HTR-8/SVneo (cell line): ENCODE measurements at regions not wholly inside any gene's neighbourhood (a gene's known extent, or its start where the extent isn't known, plus 50 kb on each side); places are given as distances from the start of the nearest gene placed in this dataset.
"Not testable (repeated sequence)": the region's sequence is repeated elsewhere in the genome, so short reads cannot be mapped to it uniquely, and the experiment has no call there.

ENCODE experiments used
- DNase-seq: peaks from one replicate; pipeline ENCODE4 v3.0.0; 2011; ENCODE audit warnings: low spot score, mixed read lengths; ENCODE audit not compliant: insufficient read length
- FAIRE-seq: peaks from 2 replicates; lab custom pipeline; 2011; peaks lifted over from hg19 to GRCh38; lab: Jason Lieb, UNC

DNA sequence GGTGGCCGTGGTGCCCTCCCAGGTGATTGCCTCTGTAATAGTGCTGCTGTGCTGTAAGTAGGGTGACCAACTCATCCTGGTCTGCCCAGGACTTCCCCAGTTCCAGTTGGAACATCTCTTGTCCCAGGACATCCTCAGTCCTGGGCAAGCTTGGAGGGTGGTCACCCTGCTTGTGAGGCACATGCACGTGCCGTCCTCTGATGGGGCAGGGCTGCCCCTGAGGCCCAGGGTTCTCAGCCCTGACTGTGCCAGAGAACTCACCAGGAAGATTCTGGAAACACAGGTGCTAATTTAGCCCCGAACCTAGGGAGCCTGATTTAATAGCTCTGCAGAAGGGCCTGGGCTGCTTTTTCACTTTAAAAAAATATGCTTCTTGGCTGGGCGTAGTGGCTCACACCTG, 120.9 kb upstream of the PHACTR3 start:
- DNase-seq (no peak), FAIRE-seq (peak; percentile 81)

DNA sequence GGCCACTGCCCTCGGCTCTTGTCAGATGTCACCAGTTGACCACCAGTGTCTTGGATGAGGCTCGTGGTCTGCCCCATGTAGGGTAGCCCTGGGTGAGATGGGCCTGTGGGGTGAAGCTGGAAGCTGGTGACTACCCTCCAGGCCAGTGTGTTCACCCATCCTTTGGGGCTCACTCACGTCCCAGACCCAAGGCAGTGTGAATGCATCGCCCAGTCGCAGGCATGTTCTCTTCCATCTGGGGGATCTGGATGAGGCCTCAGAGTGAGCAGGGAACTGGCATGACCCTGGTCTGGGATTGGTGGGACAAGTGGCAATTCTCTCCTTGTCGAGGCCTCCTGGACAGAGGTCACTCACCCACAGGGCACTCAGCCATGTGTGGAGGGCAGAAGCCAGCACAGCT, 120.1 kb upstream of the PHACTR3 start:
- no peak for DNase-seq
- peak; percentile 46 for FAIRE-seq

DNA sequence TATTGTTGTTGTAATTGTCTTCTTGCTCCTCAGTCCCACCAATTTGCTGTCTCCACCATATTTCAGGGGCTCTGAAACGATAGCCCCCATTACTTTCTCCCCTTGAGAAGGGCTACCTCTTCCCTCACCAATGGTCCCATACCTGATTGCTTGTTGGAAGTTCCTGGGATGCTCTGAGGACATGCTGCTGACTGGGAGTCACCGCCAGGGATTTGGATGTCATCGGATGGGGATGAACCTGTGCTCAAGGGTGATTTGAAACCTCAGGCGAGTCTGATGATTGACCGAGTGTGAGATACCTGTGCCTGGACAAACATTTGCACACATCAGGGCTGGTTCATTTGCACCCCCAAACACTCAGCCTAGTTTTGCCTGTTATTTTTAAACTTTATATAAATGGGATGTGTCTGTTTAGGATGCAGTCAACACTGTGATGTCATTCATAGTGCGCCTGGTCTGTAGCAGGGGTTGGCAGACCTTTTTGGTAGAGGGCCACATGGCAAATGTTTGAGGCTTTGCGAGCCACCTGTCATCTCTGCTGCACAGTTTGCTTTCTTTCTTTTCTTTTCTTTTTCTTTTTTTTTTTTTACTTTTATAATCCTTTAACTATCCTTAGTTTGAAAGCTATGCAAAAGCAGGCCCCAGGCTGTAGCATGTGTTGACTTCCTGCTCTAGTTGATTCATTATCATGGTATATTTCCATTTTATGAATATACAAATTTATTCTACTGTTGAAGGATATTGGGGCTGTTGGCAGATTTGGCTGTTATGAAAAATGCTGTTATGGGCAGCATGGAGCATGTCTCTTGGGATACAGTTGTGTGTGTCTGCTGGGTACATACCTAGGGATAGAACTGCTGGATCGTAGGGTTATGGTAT, 118.5 kb upstream of the PHACTR3 start:
- FAIRE-seq: peak; percentile 51
- no peak for DNase-seq

DNA sequence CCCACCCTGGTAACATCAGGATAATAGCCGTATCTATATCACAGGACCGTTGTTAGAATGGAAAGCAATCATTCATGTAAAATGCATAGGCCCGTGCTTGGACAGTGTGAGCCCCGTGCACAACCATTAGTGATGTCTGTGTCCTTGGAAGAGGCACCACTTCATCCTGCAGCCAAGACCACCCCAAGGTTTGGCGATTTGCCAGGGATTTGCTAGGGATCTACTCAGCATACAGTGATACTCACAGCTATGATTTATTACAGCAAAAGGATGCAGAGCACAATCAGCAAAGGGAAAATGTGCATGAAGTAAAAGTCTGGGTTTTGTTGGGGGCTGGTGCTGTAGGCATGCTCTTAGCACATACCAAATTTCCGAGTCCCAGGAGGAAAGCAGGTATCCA, 115.9 kb upstream of the PHACTR3 start:
- peak; percentile 96 for FAIRE-seq
- DNase-seq: not testable (repeated sequence)

DNA sequence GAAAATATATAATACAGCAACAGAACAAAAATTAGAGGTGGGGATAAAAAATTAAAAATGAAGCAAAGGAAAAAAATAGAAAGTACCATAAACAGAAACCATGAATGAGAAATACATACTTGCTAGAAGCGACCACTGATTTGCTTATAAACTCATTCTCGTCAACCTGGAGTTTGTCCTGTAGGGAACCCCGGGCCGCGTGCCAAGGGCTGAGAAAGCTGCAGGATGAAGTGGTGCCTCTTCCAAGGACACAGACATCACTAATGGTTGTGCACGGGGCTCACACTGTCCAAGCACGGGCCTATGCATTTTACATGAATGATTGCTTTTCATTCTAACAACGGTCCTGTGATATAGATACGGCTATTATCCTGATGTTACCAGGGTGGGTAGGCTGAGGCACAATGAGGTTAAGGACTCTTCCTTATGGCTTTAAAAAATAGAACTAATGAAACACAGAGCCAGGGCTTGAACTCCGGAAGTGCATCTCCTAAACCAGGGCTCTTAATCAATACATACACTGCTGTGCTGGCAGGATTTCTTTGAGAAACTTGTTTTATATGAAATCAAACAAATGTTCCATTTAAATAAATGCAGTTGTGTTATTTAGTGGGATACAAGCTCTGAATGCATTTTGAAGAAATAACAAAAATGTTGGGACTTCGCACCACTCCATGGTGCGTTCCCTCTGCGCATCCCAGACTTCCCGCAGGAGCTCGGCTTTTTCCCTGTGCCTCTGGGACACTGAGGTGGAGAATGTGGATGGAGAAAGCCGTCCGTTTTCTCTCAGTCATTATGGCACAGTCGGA, 113.9 kb upstream of the PHACTR3 start:
- peak; percentile 99 for FAIRE-seq

DNA sequence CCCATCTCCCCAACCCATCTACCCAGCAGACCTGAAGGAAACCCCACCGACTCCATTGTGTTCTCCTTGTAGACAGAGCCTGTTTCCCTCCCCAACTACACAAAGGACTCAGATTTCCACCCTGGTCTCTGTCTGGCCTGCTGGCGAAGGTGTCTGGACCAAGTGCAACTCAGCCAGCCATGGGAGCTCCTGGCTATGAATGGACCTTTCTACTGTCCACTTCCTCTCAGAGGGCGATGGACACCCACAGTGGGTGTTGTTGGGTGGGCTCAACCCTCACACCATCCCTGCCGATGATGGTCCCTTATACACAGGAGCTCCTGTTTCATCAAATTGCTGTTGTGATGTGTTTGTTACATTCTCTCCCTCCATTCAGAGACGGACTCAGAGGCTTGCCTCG, 112.5 kb upstream of the PHACTR3 start:
- no peak for DNase-seq
- FAIRE-seq: peak; percentile 69

More for the DNA sequence above, 113.9 kb upstream of the PHACTR3 start:
- not testable (repeated sequence) for DNase-seq

DNA sequence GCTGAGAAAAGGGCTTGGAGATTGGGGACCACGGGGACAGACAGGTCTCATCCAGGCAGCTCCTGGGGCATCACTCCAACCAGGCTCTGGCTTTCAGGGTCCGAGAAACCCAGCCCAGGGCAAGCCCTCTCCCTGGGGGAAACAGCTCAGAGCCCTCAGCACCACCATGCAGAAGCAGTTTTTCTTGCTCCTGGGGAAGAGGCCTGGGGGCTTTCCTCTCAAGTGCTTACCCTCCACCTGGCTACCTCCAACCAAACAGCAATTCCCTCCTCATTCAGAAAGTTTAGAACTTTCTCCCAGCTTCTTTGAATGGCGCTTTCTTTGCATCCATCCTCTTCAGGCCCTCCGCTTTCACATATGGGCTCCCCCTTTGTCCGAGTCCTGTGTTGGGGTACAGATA, 110.4 kb upstream of the PHACTR3 start:
- FAIRE-seq: no peak
- no peak for DNase-seq

DNA sequence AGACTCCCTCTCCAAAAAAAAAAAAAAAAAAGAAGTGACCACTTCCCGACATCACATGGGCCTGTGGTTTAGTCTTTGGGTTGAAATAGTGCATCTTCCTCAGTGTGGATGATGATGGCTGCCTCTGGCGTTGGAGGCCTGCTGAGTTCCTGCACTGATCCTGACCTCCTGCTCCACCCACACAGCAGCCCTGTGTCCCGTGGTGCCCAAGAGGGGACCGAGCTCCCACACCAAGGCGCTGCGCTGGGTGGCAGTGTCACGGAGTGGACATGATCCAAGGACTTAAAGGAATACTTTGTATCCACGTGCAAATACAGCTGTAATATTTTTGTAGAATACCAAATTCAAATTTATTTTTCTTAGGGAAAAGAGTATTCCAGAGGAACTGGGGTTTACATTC, 109.2 kb upstream of the PHACTR3 start:
- no peak for FAIRE-seq

DNA sequence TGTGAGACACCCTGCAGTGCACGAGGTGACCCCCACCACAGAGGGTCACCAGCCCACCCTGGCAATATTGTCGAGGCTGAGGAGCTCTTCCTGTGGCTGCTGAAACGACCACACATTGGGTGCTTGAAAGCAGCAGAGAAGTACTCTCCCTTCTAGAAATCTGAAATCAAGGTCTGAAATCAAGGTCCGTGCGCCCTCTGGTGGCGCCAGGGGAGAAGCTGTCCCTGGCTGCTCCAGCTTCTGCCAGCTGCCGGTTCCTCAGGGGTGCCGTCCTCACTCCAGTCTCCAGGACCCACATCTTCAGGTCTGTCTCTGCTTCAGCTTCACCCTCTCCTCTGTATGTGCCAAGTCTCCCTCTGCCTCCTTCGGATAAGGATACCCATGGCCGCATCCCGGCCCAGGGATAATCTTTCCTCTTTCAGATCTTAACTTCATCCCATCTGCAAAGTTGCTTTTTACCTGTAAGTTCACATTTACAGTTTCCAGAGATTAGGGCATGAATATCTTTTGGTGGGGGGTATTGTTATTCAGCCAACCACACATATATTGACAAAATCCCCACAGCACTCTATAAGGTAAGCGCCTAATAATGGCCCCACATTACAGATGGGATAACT, 108.3 kb upstream of the PHACTR3 start:
- FAIRE-seq (peak; percentile 98), DNase-seq (peak; percentile 95)

More for the DNA sequence above, 109.2 kb upstream of the PHACTR3 start:
- DNase-seq: no peak

DNA sequence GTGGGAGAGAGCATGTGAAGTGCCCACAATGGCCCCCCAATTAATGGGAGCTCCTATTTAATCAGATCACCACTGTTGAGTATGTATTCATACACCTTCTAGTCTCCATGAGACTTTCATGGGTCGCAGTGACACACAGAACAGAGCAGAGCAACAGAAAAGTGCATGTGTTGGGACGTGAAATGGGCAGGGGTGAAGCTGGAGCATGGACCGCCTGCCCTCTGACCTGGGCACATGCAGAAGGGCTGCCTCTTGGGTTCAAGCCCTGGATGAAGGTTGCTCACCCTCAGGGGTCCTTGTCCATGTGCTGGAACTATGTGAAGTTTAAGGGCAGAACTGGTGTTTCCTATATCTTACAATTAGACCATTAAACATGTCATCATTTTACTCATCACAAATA, 106.0 kb upstream of the PHACTR3 start:
- DNase-seq: no peak
- no peak for FAIRE-seq

DNA sequence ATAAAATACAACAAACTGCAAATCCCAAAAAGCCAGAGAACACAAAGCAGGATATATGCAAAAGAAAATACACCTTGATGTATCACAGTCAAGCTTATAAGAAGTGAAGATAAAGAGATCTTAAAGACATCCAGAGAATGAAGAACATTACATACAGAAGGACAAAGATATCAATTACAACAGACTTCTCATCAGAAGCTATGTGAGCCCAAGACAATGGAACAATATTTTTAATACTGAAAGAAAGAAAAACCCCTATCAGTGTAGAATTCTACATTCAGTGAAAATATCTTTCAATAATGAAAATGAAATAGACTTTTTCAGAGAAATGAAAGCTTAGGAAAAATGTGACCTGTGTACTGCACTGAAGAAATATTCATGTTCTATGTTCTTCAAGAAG, 104.5 kb upstream of the PHACTR3 start:
- FAIRE-seq (peak; percentile 55), DNase-seq (no peak)

DNA sequence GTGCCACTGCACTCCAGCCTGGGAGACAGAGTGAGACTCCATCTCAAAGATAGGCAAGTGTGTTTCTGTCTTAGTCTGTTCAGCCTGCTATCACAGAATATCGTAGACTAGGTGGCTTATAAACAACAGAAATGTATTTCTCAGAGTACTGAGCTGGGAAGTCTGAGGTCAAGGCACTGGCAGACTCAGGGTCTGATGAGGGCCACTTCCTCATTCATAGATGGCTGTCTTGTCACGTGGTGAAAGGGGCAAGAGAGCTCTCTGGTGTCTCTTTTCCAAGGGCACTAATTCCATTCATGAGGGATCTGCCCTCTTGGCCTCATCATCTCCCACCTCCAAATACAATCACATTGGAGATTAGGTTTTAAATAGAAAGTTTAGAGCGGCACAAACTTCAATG, 95.6 kb upstream of the PHACTR3 start:
- peak; percentile 73 for FAIRE-seq
- DNase-seq: no peak

DNA sequence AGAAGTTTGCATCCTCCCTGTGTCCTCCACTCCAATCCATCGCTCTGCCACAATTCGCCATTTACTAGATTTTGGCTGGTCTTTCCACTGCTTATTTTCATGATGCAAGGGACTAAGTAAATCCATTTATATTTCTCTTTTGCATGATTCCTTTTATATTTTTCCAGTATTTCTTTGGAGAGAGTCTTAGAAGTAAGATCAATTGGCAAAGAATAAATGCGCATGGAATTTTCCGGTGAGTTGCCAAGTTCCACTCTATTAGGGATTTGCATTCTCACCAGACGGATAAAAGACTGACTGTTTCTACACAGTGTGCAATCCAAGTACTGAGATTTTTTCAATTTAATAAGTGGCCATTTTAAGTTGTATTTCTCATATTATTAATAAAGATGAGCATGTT, 91.7 kb upstream of the PHACTR3 start:
- DNase-seq (no peak), FAIRE-seq (no peak)

DNA sequence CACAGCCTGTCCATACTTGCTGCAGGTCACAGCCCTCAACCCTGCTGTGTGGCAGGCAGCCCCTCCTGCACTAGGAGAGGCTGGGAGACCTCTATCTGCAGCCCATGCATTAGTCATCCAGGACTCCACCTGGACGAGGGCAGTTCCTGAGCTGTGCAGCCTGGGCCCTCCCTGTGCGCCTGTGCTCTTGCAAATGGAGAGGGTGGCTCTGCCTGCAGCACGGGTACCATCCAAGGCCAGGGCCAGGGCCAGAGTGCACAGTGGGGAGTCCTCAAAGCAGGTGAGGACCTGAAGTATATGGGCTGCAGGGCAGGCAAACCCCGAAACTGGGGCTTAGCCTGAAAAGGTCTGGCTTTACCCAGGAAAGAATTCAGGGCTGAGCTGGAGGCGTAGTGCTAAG, 89.8 kb upstream of the PHACTR3 start:
- FAIRE-seq: no peak
- DNase-seq: no peak

DNA sequence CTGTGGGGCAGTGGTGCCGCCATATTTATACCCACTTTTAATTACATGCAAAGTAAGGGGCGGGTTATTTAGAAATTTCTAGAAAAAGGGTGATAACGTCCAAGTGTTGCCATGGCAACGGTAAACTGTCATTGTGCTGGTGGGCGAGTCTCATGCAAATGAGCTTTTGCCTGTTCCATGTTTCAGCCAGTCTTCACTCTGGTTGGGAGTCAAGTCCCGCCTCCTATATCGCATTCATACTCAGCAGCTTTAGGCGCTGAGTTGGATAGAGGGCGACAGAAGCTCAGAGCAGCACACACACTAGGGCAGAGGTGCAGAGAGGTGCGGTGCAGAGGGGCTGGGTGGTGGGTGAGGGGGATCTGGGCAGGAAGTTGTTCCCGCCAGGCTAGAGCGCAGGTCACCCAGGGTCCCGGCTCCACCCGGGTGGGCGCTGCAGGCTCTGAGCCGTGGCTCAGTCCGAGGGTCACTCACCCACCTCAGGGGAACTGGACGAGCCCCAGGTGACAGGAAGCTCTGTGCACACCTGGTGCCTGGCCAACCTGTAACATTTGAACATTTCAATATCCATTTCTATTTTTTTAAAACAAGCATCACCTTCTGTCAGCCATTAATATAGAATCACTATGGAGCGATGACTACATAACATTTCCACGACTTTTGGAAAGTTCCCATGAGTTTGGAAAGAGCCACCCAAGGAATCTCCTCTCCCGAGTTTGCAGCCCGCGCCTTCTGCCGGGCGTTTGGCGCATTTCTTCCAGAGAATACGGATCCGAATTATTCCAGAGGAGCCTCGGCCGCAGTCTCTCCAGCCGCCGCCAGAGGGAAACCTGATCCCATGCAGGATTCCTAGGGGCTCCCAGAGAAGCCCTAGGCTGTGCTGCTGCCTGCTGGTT, 89.1 kb upstream of the PHACTR3 start:
- DNase-seq (peak; percentile 98), FAIRE-seq (peak; percentile 92)

DNA sequence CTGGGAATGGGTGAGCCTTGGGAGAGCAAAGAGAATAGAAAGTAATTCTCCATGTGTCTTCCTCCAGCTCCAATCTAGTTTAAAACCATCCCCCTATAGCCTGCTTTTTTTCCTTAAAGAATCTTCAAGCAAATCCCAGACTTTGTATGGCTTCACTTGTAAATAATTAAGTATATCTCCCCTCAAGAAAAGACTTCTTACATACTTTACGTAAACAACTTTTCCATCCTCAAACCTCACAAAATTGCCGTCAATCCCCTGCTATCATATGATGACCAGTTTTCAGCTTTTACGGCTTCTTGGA, 88.5 kb upstream of the PHACTR3 start:
- DNase-seq (no peak), FAIRE-seq (no peak)

DNA sequence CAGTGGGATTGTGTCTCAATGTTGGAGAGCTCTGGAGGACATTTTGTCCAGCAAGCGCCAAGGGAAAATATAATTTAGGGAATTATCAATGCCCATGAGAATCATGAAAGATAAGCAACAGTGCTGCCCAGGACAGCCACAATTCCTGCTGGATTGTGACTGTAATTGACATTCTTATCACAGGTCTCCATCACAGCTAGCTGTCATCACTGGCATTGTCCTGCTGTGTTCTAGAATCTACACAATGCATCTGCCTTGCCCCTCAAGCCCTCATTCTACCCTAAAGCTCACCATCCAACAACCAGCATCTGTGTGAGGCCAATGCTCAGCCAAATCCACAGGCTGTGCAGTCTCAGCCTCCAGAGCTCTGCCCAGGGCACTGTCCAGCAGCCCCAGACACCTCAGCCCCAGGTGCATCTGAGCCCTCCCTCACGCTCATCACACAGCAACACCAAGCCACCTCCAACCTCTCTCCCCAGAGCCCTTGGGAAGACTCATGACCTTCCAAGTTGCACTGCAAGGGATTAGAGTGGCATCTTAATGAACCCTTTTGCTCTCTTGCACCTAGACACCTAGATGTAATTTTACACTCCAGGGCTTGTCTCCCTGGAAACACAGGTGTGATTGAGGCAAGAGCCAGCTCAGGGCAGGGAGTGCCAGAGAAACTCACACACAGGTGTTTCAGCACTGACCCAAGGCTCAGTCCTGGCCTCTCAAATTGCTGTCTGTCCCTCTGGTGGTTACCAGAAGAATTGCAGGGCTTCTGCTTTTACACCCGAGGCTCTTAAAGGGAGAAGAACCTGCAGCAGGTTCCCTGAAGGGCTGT, 85.2 kb upstream of the PHACTR3 start:
- FAIRE-seq (peak; percentile 96), DNase-seq (peak; percentile 96)

DNA sequence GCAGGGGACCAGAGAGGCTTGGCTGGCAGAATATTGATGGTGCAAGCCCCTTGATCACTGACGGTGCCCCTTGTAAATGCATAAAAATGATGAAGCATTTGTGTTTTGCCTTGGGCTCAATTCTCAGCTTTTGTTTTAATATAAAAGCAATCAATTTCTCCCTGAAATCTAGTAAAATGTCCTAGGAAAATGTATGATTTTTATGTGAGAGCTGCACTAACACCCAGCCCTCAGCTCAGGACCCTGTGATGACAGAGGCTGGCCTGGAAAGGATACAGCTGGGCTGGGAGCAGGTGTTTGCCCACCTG, 84.7 kb upstream of the PHACTR3 start:
- FAIRE-seq (no peak), DNase-seq (no peak)

DNA sequence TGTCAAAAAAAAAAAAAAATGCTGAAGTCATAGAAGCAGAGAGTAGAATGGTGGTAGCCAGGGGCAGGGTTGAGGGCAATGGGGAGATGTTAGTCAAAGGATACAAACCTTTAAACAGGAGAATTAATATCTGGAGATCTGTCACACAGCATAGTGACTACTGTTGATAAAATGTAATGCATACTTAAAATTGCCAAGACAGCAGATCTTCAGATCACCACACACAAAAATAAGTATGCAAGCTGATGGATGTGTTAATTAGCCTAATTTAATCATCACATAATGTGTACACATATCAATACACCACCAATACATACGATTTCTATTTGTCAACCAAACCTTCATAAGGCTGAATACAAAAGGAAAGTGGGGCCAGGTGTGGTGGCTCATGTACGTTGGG, 83.5 kb upstream of the PHACTR3 start:
- FAIRE-seq (peak; percentile 73), DNase-seq (no peak)
